ENCODE measurements at regions not wholly inside any gene's neighbourhood (a gene's known extent, or its start where the extent isn't known, plus 50 kb on each side); places are given as distances from the start of the nearest gene placed in this dataset.

- TF ChIP-seq CTCF (conservative IDR thresholded peaks at IDR 0.05) (no peak), ZFX (IDR thresholded peaks at IDR 0.05) (no peak)
- no peak overlapping the region for H3K27ac ChIP-seq
Observed at GRCh38 chr14:100638211-100638855, 51.1 kb upstream of the BEGAIN start.

- TF ChIP-seq ZFX (IDR thresholded peaks at IDR 0.05) (no peak), CTCF (conservative IDR thresholded peaks at IDR 0.05) (no peak)
- H3K27ac ChIP-seq = no peak overlapping the region
Observed at GRCh38 chr14:100639280-100639679, 52.1 kb upstream of the BEGAIN start.

- no peak overlapping the region for H3K27ac ChIP-seq
- TF ChIP-seq ZFX (IDR thresholded peaks at IDR 0.05) (no peak), CTCF (conservative IDR thresholded peaks at IDR 0.05) (no peak)
Observed at GRCh38 chr14:100640471-100641273, 53.5 kb upstream of the BEGAIN start.

GRCh38 chr14:100641274-100641860 lies 54.1 kb upstream of the BEGAIN start:
- H3K27ac ChIP-seq = no peak overlapping the region
- no peak for TF ChIP-seq CTCF (conservative IDR thresholded peaks at IDR 0.05)
- no peak for TF ChIP-seq ZFX (IDR thresholded peaks at IDR 0.05)

GRCh38 chr14:100643426-100643825 lies 56.2 kb upstream of the BEGAIN start:
- H3K27ac ChIP-seq = no peak overlapping the region

GRCh38 chr14:100644383-100644782 lies 57.2 kb upstream of the BEGAIN start:
- TF ChIP-seq CTCF (conservative IDR thresholded peaks at IDR 0.05) (no peak), ZFX (IDR thresholded peaks at IDR 0.05) (no peak)

More at GRCh38 chr14:100643426-100643825, 56.2 kb upstream of the BEGAIN start:
- TF ChIP-seq CTCF (conservative IDR thresholded peaks at IDR 0.05) (no peak), ZFX (IDR thresholded peaks at IDR 0.05) (no peak)

GRCh38 chr14:100644784-100645183 lies 57.6 kb upstream of the BEGAIN start:
- TF ChIP-seq CTCF (conservative IDR thresholded peaks at IDR 0.05) (no peak), ZFX (IDR thresholded peaks at IDR 0.05) (no peak)
- no peak overlapping the region for H3K27ac ChIP-seq

More at GRCh38 chr14:100644383-100644782, 57.2 kb upstream of the BEGAIN start:
- H3K27ac ChIP-seq = no peak overlapping the region
